HG02571 (cell line): ENCODE measurements at regions not wholly inside any gene's neighbourhood (a gene's known extent, or its start where the extent isn't known, plus 50 kb on each side); places are given as distances from the start of the nearest gene placed in this dataset.
"Not testable (repeated sequence)": the region's sequence is repeated elsewhere in the genome, so short reads cannot be mapped to it uniquely, and the experiment has no call there.

Experiments used
- ATAC-seq: cut with Tn5 transposase; IDR thresholded peaks from one replicate; pipeline ENCODE4 v1.9.1; 2021; ENCODE audit warnings: mild to moderate bottlenecking, moderate library complexity; ENCODE audit not compliant: unreplicated experiment

- no peak for ATAC-seq
Measured at GRCh38 chr3:98644168-98644567, 50.8 kb upstream of the CPOX start.

- no peak for ATAC-seq
Measured at GRCh38 chr3:98645039-98645438, 51.6 kb upstream of the CPOX start.

- ATAC-seq, result no peak
Measured at GRCh38 chr3:98646680-98647079, 53.3 kb upstream of the CPOX start.

- ATAC-seq, result no peak
Measured at GRCh38 chr3:98647197-98647596, 53.8 kb upstream of the CPOX start.

- no peak for ATAC-seq
Measured at GRCh38 chr3:98650971-98651779, 57.8 kb upstream of the CPOX start.

GRCh38 chr3:98651780-98652077, 58.3 kb upstream of the CPOX start:
- ATAC-seq, result no peak

- no peak for ATAC-seq
Measured at GRCh38 chr3:98655666-98656065, 62.3 kb upstream of the CPOX start.

- ATAC-seq, result peak; percentile 93
Measured at GRCh38 chr3:98657457-98657856, 64.0 kb upstream of the CPOX start.

- ATAC-seq, result no peak
Measured at GRCh38 chr3:98662699-98663098, 69.3 kb upstream of the CPOX start.

GRCh38 chr3:98670020-98670419, 76.6 kb upstream of the CPOX start:
- no peak for ATAC-seq

GRCh38 chr3:98679986-98680385, 83.2 kb upstream of the ST3GAL6 start:
- no peak for ATAC-seq

- ATAC-seq, result no peak
Measured at GRCh38 chr3:98680723-98681122, 82.4 kb upstream of the ST3GAL6 start.

- no peak for ATAC-seq
Measured at GRCh38 chr3:98681486-98681885, 81.7 kb upstream of the ST3GAL6 start.

GRCh38 chr3:98682391-98682790, 80.7 kb upstream of the ST3GAL6 start:
- not testable (repeated sequence) for ATAC-seq

GRCh38 chr3:98688363-98688762, 74.8 kb upstream of the ST3GAL6 start:
- ATAC-seq, result no peak

GRCh38 chr3:98690876-98691275, 72.3 kb upstream of the ST3GAL6 start:
- ATAC-seq, result no peak

- no peak for ATAC-seq
Measured at GRCh38 chr3:98691897-98692296, 71.2 kb upstream of the ST3GAL6 start.

- no peak for ATAC-seq
Measured at GRCh38 chr3:98692787-98693473, 70.2 kb upstream of the ST3GAL6 start.

- no peak for ATAC-seq
Measured at GRCh38 chr3:98695796-98696195, 67.3 kb upstream of the ST3GAL6 start.

- ATAC-seq, result not testable (repeated sequence)
Measured at GRCh38 chr3:98696296-98696695, 66.8 kb upstream of the ST3GAL6 start.

GRCh38 chr3:98697225-98697624, 65.9 kb upstream of the ST3GAL6 start:
- ATAC-seq, result no peak

- no peak for ATAC-seq
Measured at GRCh38 chr3:98699132-98699531, 64.0 kb upstream of the ST3GAL6 start.
